ENCODE measurements at regions not wholly inside any gene's neighbourhood (a gene's known extent, or its start where the extent isn't known, plus 50 kb on each side); places are given as distances from the start of the nearest gene placed in this dataset.

- FAIRE-seq, result no peak
These were observed 180.3 kb upstream of the GRB10 start for GRCh38 chr7:50962962-50963374.

- no peak for FAIRE-seq
These were observed 179.7 kb upstream of the GRB10 start for GRCh38 chr7:50962281-50962883.

DNA sequence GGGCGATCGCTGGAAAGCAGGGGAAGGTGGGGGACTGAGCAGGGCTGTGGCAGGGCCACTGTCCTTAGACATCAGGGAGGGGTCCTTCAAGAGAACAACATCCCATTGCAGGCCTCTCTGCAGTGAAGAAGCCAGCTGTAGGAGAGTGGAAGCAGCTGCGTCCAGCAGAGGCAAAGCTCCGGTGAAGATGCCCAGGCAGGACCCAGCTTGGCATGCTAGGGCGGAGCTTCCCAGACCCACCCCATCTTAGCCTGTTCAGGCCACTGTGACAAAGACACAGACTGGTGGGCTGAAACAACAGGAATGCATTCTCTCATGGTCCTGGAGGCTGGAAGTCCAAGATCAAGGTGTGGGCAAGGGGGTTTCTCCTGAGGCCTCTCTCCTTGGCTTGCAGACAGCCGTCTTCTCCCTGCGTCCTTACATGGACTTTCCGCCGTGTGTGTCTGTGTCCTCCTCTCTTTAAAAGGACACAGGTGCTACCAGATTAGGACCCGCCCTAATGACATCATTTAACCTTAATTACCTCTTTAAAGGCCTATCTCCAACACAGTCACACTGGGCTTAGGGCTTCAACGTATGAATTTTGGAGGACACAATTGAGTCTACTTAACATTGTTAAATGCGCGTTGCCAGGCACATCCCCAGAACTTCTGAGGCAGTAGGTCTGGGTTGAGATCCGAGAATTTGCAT is 178.1 kb upstream of the GRB10 start:
- FAIRE-seq, result no peak

DNA sequence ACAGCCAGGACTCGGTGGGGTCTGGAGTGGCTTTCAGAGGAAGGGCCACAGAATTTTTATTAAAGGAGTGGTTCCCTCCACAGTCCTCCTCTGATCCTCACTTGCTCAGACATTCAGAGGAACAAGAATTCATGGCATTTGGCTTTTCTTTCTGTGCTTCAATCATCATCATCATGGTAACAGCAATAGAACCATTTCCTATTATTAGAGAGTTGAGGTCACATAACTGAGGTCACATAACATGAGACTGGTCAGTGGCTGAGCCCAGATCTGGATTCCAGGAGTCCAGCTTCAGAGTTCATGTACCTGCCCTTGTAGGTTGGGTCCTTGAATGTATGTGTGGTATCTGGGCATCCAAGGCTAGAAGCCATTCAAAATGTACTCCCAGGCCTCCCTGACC is 177.3 kb upstream of the GRB10 start:
- no peak for FAIRE-seq

GRCh38 chr7:50959560-50959959 is 176.9 kb upstream of the GRB10 start:
- no peak for FAIRE-seq

GRCh38 chr7:50957855-50958254 is 175.2 kb upstream of the GRB10 start:
- FAIRE-seq, result no peak

DNA sequence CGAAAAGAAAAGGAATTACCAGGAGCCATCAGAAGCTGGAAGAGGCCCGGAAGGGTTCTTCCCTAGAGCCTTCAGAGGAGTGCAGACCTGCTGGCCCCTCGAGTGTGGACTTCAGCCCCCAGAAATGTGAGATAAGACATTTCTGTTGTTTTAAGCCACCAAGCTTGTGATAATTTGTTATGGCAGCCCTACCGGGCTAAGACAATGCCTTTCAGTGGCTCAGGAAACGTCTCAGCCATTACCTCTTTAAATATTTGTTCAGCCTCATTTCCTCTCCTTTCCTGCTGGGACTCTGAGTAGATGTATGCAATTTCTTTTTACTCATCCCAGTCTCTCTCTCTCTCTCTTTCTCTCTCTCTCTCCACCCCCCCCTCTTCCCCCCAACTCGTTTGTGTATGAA is 174.7 kb upstream of the GRB10 start:
- no peak for FAIRE-seq

DNA sequence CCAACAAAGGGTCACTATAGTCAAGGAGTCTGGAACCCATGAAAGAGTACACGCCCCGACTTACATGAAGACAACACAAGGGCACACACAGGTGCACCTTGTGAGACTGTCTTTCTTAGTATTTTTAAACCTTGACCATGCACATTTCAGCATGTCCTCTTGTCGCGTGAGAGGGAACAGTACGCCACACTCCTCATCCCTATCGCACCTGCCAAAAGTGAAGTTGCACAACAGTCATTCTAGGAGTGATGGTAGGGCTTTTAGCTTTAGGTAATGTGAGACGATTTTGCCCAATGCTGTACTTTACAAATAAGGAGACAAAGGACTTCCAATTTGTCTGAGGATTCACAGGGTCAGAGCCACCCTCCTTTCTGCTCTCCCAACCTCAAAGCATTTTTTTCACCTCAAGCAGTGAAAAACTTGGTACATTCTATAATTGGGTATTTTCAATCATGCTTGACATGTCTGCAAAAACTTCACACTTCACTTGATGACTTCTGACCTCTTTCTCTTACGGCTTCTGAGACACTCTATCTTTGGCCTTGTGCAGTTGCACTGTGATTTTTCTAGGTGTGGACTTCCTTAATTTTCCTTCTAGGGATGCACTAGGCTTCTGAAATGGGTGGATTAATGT is 173.9 kb upstream of the GRB10 start:
- FAIRE-seq, result no peak

DNA sequence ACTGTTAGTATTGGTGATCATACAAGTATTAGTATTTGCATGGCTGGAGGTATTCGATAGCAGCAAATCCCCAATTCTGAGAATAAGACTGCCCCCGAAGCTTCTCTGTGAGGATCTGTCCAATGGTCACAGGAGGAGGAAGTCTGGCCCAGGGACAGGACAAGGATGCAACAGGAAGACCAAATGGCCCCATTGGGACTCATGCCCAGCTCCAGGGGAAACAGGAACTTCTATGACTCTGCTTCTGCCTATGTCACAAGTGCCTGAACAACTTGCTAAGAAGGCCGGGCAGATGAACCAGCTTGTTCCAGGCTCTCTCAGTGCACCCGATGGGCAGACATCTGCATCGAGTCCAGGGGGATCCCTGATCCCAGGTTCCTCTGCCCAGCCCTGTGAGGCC is 172.0 kb upstream of the GRB10 start:
- FAIRE-seq, result no peak

DNA sequence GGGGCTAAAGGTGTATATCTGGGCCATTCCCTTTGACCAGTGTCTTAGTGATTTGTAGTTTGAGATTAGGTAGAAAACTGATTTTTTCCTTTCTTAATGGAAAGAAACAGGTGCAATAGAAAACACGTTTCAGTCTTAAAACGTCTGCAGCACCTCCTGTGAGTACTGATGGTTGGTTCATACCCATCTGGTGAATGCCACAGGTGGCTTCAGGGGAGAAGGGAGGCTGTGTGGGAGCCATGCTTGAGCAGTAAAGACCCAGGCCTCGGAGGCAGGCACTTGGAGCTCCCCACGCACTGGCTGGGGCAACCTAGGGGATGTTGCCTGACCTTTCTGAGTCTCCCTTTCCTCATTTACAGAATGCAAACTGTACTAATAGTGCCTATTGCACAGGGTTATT is 171.5 kb upstream of the GRB10 start:
- FAIRE-seq, result no peak

GRCh38 chr7:50953820-50954219 is 171.1 kb upstream of the GRB10 start:
- FAIRE-seq, result no peak

DNA sequence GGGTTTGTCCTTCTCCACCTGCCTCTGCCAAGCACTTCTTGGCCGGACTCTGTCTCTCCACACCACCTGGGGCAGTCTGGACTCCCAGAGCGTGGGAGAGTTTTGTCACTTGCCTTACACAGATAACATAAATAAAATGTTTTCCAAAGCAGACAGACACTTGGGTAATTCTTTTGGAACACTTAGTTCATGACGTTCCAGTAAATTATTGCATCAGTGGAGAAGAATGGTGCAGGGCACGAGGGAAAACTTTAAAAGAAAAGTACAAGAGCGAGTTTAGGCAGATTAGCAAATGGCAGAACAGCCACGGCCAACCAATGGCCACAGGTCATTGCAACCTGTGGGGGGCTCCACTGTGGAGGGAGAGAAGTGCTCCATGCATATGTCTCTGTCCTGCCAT is 170.6 kb upstream of the GRB10 start:
- no peak for FAIRE-seq

- FAIRE-seq, result no peak
These were observed 169.8 kb upstream of the GRB10 start for GRCh38 chr7:50952544-50952943.

- no peak for FAIRE-seq
These were observed 169.4 kb upstream of the GRB10 start for GRCh38 chr7:50952120-50952519.

DNA sequence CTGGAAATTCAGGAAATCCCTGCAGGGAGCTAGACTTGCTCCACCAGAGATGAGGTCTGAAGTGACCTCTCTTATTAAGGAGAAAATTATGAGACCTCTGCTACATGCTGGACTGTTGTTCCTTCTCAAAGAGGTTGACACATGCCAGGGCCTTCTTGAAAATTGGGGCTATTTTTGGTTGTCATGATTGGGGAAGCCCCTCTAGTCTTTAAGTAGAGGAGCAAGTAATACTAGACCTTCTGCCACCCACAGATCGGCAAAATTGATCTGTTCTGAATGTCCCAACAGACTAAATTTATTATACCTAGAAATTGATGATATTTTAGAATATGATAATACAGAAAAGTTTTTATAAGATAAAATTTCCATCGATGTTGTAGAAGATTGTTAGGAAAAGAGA is 160.8 kb upstream of the GRB10 start:
- no peak for FAIRE-seq

- no peak for FAIRE-seq
These were observed 158.8 kb upstream of the GRB10 start for GRCh38 chr7:50941525-50941924.

DNA sequence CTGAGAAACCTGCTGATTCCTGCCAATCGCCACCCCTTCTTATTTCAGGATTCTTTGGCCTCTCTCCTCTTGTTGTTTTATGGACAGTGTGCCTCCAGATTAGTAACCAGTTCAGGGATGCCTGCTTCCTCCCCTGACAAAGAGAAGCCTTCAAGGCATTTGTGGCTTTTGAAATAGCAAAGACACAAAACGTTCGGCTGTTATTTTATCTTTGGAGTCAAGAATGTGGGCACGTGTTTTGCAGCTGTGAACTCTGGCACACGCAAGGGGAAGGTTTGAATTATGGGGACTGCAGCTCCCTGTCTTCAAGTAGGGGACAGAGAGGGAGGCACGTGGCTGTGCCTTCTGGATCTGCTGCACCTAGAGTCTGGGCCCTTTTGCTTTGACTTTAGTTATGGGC is 157.9 kb upstream of the GRB10 start:
- no peak for FAIRE-seq

DNA sequence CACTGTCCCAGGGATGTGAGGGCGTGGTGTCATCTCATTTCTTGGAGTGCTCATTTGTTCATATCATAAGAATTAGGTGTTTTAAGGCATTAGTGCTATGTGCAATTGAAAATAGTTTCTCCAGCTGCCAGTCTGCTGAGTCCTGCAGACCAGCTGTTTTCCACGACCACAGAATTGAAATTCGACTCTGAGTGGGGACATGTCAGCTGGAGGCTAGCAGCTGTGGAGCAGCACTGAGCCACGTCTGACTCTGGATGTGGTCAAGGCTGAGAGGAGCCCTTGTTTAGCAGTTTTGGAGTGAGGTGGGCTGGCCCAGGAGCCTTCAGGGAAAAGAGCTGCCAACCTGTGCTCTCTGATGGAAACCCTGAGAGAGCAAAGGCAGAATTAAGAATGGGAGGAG is 156.3 kb upstream of the GRB10 start:
- no peak for FAIRE-seq

GRCh38 chr7:50937727-50938126 is 155.0 kb upstream of the GRB10 start:
- no peak for FAIRE-seq

- FAIRE-seq, result no peak
These were observed 143.4 kb upstream of the GRB10 start for GRCh38 chr7:50926049-50926448.

- no peak for FAIRE-seq
These were observed 140.8 kb upstream of the GRB10 start for GRCh38 chr7:50923476-50923875.

- no peak for FAIRE-seq
These were observed 138.6 kb upstream of the GRB10 start for GRCh38 chr7:50921114-50921813.

GRCh38 chr7:50920031-50920635 is 137.4 kb upstream of the GRB10 start:
- no peak for FAIRE-seq

GRCh38 chr7:50915621-50916020 is 132.9 kb upstream of the GRB10 start:
- FAIRE-seq, result no peak

All from islet of Langerhans (tissue), 1 donor.